Cardiac muscle cell (in vitro differentiated cells and primary cell): ENCODE measurements at regions not wholly inside any gene's neighbourhood (a gene's known extent, or its start where the extent isn't known, plus 50 kb on each side); places are given as distances from the start of the nearest gene placed in this dataset.
A peak's percentile ranks its signal among the peaks of the same experiment; 100 is the strongest.

Experiments used
- DNase-seq, 2 donors: peaks; one replicate each; pipeline versions ENCODE4 v3.0.0 to v3.0.0-alpha.2; 2010 to 2017; ENCODE audit warnings: low read depth in 1 of 2, low spot score in 1 of 2
- H3K27ac ChIP-seq: fragments of 200-600 bp; sonication (generic); 2 replicates; pipeline ENCODE4 v1.5.1; 2016
- H3K27me3 ChIP-seq: fragments of 200-600 bp; sonication (generic); 2 replicates; pipeline ENCODE4 v1.6.0; 2016; ENCODE audit warnings: control low read depth
- H3K36me3 ChIP-seq: fragments of 200-600 bp; sonication (generic); 2 replicates; pipeline ENCODE4 v1.5.1; 2016; ENCODE audit warnings: control low read depth
- H3K4me1 ChIP-seq: fragments of 200-600 bp; sonication (generic); 2 replicates; pipeline ENCODE4 v1.8.1; 2017; ENCODE audit warnings: low read depth, mild to moderate bottlenecking, mixed run types
- H3K4me3 ChIP-seq: fragments of 200-600 bp; sonication (generic); 2 replicates; pipeline ENCODE4 v1.5.1; 2016; ENCODE audit warnings: mild to moderate bottlenecking
- H3K9me3 ChIP-seq: fragments of 200-600 bp; sonication (generic); 2 replicates; pipeline ENCODE4 v1.5.1; 2017; ENCODE audit warnings: low read depth, mild to moderate bottlenecking, control low read depth
- TF ChIP-seq, protein P1 (sequence below): IDR thresholded peaks from 2 replicates; pipeline ENCODE4 v1.5.1; 2012; ENCODE audit warnings: low read depth, mild to moderate bottlenecking, low read length

DNA sequence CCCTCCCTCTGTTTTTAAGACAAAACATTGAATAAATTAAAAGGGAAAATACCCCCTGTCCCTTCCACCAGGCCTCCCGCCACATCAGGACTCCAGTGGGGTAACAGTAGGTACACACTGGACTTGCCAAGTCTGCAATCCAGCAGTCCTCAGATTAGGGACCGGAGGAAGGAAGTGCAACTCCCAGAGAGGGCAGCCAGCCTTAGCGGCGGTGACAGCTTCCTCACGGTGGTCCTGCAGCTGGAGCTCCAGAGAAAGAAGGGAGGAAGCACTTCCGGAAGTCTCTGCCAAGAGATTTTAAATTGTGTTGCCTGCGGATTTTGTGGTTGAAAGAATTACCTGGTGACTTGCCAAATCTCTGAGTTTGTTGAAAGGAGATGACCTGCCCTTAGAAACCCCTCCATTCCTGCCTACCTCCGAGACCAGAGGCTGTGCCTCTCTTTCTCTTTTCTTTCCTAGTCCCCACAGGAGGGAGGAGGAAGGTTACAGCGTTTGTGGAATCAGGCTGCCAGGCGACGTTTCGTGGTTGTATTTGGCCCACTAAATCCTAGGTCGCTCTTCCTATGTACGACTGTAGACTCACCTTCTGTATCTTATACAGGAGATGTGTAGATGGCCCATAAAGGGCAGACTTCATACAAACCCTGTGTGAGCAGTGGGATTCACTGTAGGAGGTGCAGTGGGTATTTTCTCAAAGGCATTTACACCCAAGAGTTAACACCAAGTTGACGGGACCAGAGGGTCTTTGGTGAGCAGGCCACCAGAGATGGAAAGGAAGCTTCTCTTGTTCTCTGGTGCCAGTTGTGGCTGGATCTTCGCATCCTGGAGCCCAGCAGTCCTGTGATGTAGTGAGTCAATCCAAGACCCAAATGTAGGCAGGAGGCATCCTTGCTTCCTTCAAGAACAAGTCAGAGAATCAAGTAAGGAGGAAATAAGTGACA, 77.9 kb downstream of the INSIG1 start:
- Histone ChIP-seq H3K36me3 (no peaks in the 10 kb centered on the region), H3K4me1 (peaks cover 4% of the 10 kb centered on the region), H3K9me3 (no peaks in the 10 kb centered on the region), H3K27ac (no peak overlapping the region), H3K4me3 (no peak overlapping the region), H3K27me3 (peaks cover 100% of the 10 kb centered on the region)
- peak in 1 of 2 donors; percentile 64 for DNase-seq
- TF ChIP-seq, protein P1, sequence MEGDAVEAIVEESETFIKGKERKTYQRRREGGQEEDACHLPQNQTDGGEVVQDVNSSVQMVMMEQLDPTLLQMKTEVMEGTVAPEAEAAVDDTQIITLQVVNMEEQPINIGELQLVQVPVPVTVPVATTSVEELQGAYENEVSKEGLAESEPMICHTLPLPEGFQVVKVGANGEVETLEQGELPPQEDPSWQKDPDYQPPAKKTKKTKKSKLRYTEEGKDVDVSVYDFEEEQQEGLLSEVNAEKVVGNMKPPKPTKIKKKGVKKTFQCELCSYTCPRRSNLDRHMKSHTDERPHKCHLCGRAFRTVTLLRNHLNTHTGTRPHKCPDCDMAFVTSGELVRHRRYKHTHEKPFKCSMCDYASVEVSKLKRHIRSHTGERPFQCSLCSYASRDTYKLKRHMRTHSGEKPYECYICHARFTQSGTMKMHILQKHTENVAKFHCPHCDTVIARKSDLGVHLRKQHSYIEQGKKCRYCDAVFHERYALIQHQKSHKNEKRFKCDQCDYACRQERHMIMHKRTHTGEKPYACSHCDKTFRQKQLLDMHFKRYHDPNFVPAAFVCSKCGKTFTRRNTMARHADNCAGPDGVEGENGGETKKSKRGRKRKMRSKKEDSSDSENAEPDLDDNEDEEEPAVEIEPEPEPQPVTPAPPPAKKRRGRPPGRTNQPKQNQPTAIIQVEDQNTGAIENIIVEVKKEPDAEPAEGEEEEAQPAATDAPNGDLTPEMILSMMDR: no peak

DNA sequence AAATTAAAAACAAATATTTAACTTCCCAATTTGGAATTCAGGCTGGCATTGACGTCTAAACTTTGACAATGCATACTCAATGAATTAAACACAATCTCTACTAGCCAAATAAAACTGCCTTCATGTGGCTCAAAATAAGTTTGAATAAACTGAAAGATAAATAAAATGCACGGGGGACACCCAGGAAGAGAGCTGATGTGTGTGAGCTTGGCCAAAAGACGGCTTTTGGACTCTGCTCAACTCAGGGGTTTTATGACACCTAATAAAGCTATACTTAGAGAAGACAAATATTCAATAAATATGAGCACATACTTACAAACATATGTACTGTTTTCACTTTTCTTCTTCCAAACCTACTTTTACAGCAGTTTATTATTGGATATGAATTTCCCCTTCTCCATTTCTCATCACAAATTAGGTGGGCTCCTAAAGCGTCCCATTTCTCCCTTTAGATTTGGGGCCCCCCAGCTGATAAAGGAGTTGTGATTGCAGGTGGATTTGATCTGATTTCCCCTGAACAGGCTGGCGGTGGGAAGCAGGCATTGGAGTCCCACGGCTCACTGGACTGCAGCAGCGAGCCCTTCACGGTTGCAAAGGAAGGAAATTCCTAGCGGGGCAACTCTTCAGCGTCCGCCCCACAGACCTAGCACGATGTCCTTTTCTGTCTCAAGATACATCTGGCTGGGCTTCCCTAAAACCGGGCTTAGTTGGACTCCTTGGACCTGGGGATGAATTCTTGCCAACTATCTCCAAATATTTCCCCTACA, 79.6 kb downstream of the INSIG1 start:
- H3K4me1 ChIP-seq: peaks cover 4% of the 10 kb centered on the region
- H3K4me3 ChIP-seq: no peak overlapping the region
- H3K9me3 ChIP-seq: no peaks in the 10 kb centered on the region
- no peak for DNase-seq
- no peak overlapping the region for H3K27ac ChIP-seq
- TF ChIP-seq, protein P1: no peak
- H3K27me3 ChIP-seq: peaks cover 100% of the 10 kb centered on the region
- no peaks in the 10 kb centered on the region for H3K36me3 ChIP-seq

- H3K36me3 ChIP-seq: no peaks in the 10 kb centered on the region
- H3K27ac ChIP-seq: no peak overlapping the region
- H3K4me3 ChIP-seq: no peak overlapping the region
- TF ChIP-seq, protein P1: no peak
- H3K4me1 ChIP-seq: peaks cover 4% of the 10 kb centered on the region
- peak; percentile 32 to 44 for DNase-seq
- peaks cover 100% of the 10 kb centered on the region for H3K27me3 ChIP-seq
- H3K9me3 ChIP-seq: no peaks in the 10 kb centered on the region
Observed at GRCh38 chr7:155377838-155378579, 79.9 kb upstream of the EN2 start.

- Histone ChIP-seq H3K36me3 (no peaks in the 10 kb centered on the region), H3K4me3 (no peak overlapping the region), H3K27ac (no peak overlapping the region), H3K27me3 (peaks cover 100% of the 10 kb centered on the region), H3K4me1 (peaks cover 4% of the 10 kb centered on the region), H3K9me3 (no peaks in the 10 kb centered on the region)
- TF ChIP-seq, protein P1: no peak
- DNase-seq: no peak
Observed at GRCh38 chr7:155378580-155378934, 79.4 kb upstream of the EN2 start.
